K562 (cell line): ENCODE measurements at regions not wholly inside any gene's neighbourhood (a gene's known extent, or its start where the extent isn't known, plus 50 kb on each side); places are given as distances from the start of the nearest gene placed in this dataset.

Experiments
- EGR1 ChIP-seq: fragments of 450-650 bp; conservative IDR thresholded peaks from 2 replicates; pipeline ENCODE4 v1.6.1; 2017; ENCODE audit warnings: mild to moderate bottlenecking
- EHMT2 ChIP-seq: fragments of 450-650 bp; IDR thresholded peaks from 2 replicates; pipeline ENCODE4 v1.6.1; 2018; ENCODE audit warnings: antibody characterized with exemption
- FOXJ3 ChIP-seq: sonication (generic); formaldehyde crosslinking; IDR thresholded peaks from 2 replicates; pipeline ENCODE4 v1.4.0; 2020; ENCODE audit warnings: mild to moderate bottlenecking, missing genetic modification reagents
- MCM5 ChIP-seq: fragments of 450-650 bp; IDR thresholded peaks from 2 replicates; pipeline ENCODE4 v1.6.1; 2016; ENCODE audit warnings: low read depth
- PHF20 ChIP-seq: fragments of 450-650 bp; IDR thresholded peaks from 2 replicates; pipeline ENCODE4 v1.6.1; 2018; ENCODE audit not compliant: partially characterized antibody
- SIN3B ChIP-seq: fragments of 450-650 bp; IDR thresholded peaks from 2 replicates; pipeline ENCODE4 v1.6.1; 2017; ENCODE audit warnings: low read depth, mild to moderate bottlenecking, moderate library complexity
- TF ChIP-seq, protein P1 (sequence below), 3 experiments: IDR thresholded peaks in 2 of 3; conservative IDR thresholded peaks in 1 of 3; 2 replicates each; pipeline ENCODE4 v1.5.1; 2011 to 2012; ENCODE audit warnings: low read length in 3 of 3, mild to moderate bottlenecking in 3 of 3, control low read depth in 2 of 3, improper control_type of control experiment in 1 of 3, inconsistent platforms in 1 of 3, low read depth in 1 of 3, mixed read lengths in 1 of 3, moderate library complexity in 1 of 3; ENCODE audit not compliant: insufficient read depth in 2 of 3
- TF ChIP-seq, protein P2 (sequence below), 2 experiments: fragments of 450-650 bp in 1 of 2; sonication (generic) in 1 of 2; formaldehyde crosslinking in 1 of 2; IDR thresholded peaks in 1 of 2; conservative IDR thresholded peaks in 1 of 2; 2 replicates each; pipeline versions ENCODE4 v1.6.1 to v1.8.1; 2016 to 2023; ENCODE audit warnings: mild to moderate bottlenecking in 2 of 2, moderate library complexity in 2 of 2, inconsistent platforms in 1 of 2, missing genetic modification reagents in 1 of 2
- TF ChIP-seq, protein P3 (sequence below): sonication (generic); formaldehyde crosslinking; IDR thresholded peaks from 2 replicates; pipeline ENCODE4 v1.5.0; 2020; ENCODE audit warnings: missing genetic modification reagents
- TF ChIP-seq, protein P4 (sequence below): IDR thresholded peaks from 2 replicates; pipeline ENCODE4 v1.6.1; 2014; ENCODE audit warnings: antibody characterized with exemption

GRCh38 chr13:87358319-87358718, 312.9 kb upstream of the SLITRK5 start:
- TF ChIP-seq PHF20 (no peak), FOXJ3 (no peak), EGR1 (no peak), SIN3B (no peak), EHMT2 (no peak), MCM5 (no peak)
- TF ChIP-seq, protein P1, sequence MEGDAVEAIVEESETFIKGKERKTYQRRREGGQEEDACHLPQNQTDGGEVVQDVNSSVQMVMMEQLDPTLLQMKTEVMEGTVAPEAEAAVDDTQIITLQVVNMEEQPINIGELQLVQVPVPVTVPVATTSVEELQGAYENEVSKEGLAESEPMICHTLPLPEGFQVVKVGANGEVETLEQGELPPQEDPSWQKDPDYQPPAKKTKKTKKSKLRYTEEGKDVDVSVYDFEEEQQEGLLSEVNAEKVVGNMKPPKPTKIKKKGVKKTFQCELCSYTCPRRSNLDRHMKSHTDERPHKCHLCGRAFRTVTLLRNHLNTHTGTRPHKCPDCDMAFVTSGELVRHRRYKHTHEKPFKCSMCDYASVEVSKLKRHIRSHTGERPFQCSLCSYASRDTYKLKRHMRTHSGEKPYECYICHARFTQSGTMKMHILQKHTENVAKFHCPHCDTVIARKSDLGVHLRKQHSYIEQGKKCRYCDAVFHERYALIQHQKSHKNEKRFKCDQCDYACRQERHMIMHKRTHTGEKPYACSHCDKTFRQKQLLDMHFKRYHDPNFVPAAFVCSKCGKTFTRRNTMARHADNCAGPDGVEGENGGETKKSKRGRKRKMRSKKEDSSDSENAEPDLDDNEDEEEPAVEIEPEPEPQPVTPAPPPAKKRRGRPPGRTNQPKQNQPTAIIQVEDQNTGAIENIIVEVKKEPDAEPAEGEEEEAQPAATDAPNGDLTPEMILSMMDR (IDR thresholded peaks at IDR 0.05 in 2 of 3, conservative IDR thresholded peaks at IDR 0.05 in 1 of 3; ENCODE audit: insufficient read depth in 2 of 3, low read depth in 1 of 3, low read length in 3 of 3) = no peak
- TF ChIP-seq, protein P2, sequence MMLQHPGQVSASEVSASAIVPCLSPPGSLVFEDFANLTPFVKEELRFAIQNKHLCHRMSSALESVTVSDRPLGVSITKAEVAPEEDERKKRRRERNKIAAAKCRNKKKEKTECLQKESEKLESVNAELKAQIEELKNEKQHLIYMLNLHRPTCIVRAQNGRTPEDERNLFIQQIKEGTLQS (IDR thresholded peaks at IDR 0.05) = no peak
- TF ChIP-seq, protein P2 (CRISPR knock-in tag; conservative IDR thresholded peaks at IDR 0.05) = no peak
- TF ChIP-seq, protein P3, sequence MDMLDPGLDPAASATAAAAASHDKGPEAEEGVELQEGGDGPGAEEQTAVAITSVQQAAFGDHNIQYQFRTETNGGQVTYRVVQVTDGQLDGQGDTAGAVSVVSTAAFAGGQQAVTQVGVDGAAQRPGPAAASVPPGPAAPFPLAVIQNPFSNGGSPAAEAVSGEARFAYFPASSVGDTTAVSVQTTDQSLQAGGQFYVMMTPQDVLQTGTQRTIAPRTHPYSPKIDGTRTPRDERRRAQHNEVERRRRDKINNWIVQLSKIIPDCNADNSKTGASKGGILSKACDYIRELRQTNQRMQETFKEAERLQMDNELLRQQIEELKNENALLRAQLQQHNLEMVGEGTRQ (CRISPR knock-in tag) = no peak
- TF ChIP-seq, protein P4, sequence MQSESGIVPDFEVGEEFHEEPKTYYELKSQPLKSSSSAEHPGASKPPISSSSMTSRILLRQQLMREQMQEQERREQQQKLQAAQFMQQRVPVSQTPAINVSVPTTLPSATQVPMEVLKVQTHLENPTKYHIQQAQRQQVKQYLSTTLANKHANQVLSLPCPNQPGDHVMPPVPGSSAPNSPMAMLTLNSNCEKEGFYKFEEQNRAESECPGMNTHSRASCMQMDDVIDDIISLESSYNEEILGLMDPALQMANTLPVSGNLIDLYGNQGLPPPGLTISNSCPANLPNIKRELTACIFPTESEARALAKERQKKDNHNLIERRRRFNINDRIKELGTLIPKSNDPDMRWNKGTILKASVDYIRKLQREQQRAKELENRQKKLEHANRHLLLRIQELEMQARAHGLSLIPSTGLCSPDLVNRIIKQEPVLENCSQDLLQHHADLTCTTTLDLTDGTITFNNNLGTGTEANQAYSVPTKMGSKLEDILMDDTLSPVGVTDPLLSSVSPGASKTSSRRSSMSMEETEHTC = no peak
